ENCODE measurements at regions not wholly inside any gene's neighbourhood (a gene's known extent, or its start where the extent isn't known, plus 50 kb on each side); places are given as distances from the start of the nearest gene placed in this dataset.

DNA sequence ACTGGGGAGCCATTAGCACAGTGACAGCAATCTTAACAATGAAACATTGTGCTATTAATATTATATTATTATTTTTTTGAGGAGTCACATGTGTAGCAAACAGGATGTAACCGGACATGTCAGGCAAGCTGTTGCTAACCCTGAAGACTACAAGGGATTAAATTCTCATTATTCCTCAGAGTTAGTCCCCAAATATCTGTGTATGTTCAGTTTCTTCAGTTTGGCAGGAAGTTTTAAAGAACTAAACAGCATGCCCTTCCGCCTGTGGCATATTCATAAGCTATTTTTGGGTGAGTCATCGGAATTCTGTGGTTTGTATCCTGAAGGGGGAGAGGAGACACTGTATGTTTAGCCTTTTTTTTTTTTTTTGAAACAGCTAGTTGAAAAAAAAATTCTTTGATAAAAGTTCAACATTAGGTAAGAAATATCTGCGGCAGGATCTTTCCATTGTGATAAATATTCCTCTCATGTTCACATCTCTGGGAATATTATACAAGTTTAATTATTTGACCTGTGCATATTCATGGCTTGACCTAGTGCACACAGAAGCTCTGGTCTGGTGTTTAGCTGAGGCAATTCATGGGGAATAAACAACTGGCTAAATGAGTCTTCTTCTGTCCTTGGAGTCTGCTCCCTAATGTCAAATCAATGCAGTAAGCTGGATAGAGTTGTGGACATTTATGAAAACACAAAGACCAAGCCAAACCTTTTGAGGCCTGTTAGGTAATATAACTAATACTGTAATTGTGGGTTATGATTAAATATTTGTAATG is 202.7 kb upstream of the CDKN2B start:
- TF ChIP-seq CTCF (IDR thresholded peaks at IDR 0.05): no peak
- no peak for TF ChIP-seq POLR2AphosphoS5 (IDR thresholded peaks at IDR 0.05)
- TF ChIP-seq POLR2A (IDR thresholded peaks at IDR 0.05): no peak
- no peak for TF ChIP-seq EP300 (IDR thresholded peaks at IDR 0.05)

All from upper lobe of left lung (tissue), 4 donors.